ENCODE measurements at regions not wholly inside any gene's neighbourhood (a gene's known extent, or its start where the extent isn't known, plus 50 kb on each side); places are given as distances from the start of the nearest gene placed in this dataset.

- TF ChIP-seq USF2 (IDR thresholded peaks at IDR 0.05; ENCODE audit: low read depth, low read length) (no peak), CTCF (conservative IDR thresholded peaks at IDR 0.05; ENCODE audit: low read depth, low read length) (no peak), POLR2A (IDR thresholded peaks at IDR 0.05; ENCODE audit: low read depth, low read length) (no peak), RFX5 (IDR thresholded peaks at IDR 0.05; ENCODE audit: low read depth, low read length) (no peak), CEBPB (IDR thresholded peaks at IDR 0.05; ENCODE audit: low read depth, low read length) (no peak)
Observed at GRCh38 chrX:88903989-88904718, 157.1 kb downstream of the CPXCR1 start.
